ENCODE measurements at regions not wholly inside any gene's neighbourhood (a gene's known extent, or its start where the extent isn't known, plus 50 kb on each side); places are given as distances from the start of the nearest gene placed in this dataset.

DNA sequence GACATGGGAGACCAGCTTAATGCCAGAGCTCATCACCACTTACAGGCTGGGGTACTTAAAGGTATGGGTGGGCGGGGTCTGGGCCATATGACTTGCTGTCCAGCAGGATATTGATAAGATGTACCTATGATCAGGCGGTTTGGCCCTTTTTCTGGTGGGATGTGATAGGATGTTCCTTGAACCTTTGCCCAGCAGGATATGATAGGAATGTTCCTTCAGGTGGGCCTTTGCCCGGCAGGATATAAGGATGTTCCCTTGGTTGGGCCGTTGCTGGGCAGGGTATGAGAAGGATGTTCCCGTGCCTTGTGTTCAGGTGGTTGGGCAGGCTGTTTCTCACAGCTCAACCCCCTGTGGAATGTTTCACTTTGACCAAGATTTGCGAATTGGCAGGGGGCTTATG lies 187.2 kb upstream of the CXCL12 start:
- TF ChIP-seq, protein P1, sequence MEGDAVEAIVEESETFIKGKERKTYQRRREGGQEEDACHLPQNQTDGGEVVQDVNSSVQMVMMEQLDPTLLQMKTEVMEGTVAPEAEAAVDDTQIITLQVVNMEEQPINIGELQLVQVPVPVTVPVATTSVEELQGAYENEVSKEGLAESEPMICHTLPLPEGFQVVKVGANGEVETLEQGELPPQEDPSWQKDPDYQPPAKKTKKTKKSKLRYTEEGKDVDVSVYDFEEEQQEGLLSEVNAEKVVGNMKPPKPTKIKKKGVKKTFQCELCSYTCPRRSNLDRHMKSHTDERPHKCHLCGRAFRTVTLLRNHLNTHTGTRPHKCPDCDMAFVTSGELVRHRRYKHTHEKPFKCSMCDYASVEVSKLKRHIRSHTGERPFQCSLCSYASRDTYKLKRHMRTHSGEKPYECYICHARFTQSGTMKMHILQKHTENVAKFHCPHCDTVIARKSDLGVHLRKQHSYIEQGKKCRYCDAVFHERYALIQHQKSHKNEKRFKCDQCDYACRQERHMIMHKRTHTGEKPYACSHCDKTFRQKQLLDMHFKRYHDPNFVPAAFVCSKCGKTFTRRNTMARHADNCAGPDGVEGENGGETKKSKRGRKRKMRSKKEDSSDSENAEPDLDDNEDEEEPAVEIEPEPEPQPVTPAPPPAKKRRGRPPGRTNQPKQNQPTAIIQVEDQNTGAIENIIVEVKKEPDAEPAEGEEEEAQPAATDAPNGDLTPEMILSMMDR (IDR thresholded peaks at IDR 0.05; ENCODE audit: insufficient read depth, low read length, missing control alignments) = no peak
- no peak overlapping the region for H3K4me3 ChIP-seq (ENCODE audit: low read depth, low read length)
- ChIA-PET CTCF (no interaction called here), POLR2A (no interaction called here)
- no peak for DNase-seq (ENCODE audit: low read depth, low spot score)

- DNase-seq (ENCODE audit: low read depth, low spot score) = no peak
- POLR2A ChIA-PET = no interaction called here
- no peak overlapping the region for H3K4me3 ChIP-seq (ENCODE audit: low read depth, low read length)
- TF ChIP-seq, protein P1 (IDR thresholded peaks at IDR 0.05; ENCODE audit: insufficient read depth, low read length, missing control alignments) = no peak
- CTCF ChIA-PET = no interaction called here
Observed at GRCh38 chr10:44573821-44574220, 188.9 kb upstream of the CXCL12 start.

- DNase-seq (ENCODE audit: low read depth, low spot score) = no peak
Observed at GRCh38 chr10:44574596-44575480, 189.9 kb upstream of the CXCL12 start.

GRCh38 chr10:44575601-44576380 lies 190.9 kb upstream of the CXCL12 start:
- no peak for DNase-seq (ENCODE audit: low read depth, low spot score)
- ChIA-PET POLR2A (no interaction called here), CTCF (no interaction called here)
- TF ChIP-seq, protein P1 (IDR thresholded peaks at IDR 0.05; ENCODE audit: insufficient read depth, low read length, missing control alignments) = no peak
- no peak overlapping the region for H3K4me3 ChIP-seq (ENCODE audit: low read depth, low read length)

More at GRCh38 chr10:44574596-44575480, 189.9 kb upstream of the CXCL12 start:
- CTCF ChIA-PET = no interaction called here
- TF ChIP-seq, protein P1 (IDR thresholded peaks at IDR 0.05; ENCODE audit: insufficient read depth, low read length, missing control alignments) = no peak
- POLR2A ChIA-PET = no interaction called here
- no peak overlapping the region for H3K4me3 ChIP-seq (ENCODE audit: low read depth, low read length)

GRCh38 chr10:44576702-44577191 lies 191.8 kb upstream of the CXCL12 start:
- TF ChIP-seq, protein P1 (IDR thresholded peaks at IDR 0.05; ENCODE audit: insufficient read depth, low read length, missing control alignments) = no peak
- no peak overlapping the region for H3K4me3 ChIP-seq (ENCODE audit: low read depth, low read length)
- peak; percentile 23 for DNase-seq (ENCODE audit: low read depth, low spot score)
- POLR2A ChIA-PET = no interaction called here
- CTCF ChIA-PET = no interaction called here

DNA sequence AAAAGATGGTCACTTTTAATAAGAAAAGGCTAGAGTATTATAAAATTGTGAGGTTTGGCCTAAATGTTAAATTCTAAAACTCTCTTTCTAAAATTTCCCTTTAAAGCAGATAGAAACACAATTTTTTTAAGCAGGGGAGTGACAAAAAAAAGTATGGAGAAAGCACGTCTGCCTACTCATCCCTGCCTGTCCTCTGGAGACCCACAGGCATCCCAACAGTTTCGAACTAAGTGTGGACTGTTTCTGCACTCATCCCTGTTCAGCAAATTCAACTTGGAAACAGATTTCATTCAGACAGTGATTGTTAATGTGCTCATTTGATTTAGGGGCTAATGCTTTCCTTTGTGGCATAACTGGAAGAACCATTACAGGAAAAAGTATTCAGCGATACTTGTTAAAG lies 192.6 kb upstream of the CXCL12 start:
- CTCF ChIA-PET = no interaction called here
- no peak overlapping the region for H3K4me3 ChIP-seq (ENCODE audit: low read depth, low read length)
- TF ChIP-seq, protein P1 (IDR thresholded peaks at IDR 0.05; ENCODE audit: insufficient read depth, low read length, missing control alignments) = no peak
- DNase-seq (ENCODE audit: low read depth, low spot score) = no peak
- POLR2A ChIA-PET = no interaction called here
